ENCODE measurements at regions not wholly inside any gene's neighbourhood (a gene's known extent, or its start where the extent isn't known, plus 50 kb on each side); places are given as distances from the start of the nearest gene placed in this dataset.

- no peaks in the 10 kb centered on the region for H3K36me3 Mint-ChIP-seq (ENCODE audit: low read depth)
- no peak for DNase-seq (ENCODE audit: low spot score)
- H3K9me3 Mint-ChIP-seq, result no peaks in the 10 kb centered on the region
- H3K4me3 Mint-ChIP-seq (ENCODE audit: low read depth), result no peak overlapping the region
- no peak overlapping the region for H3K27ac Mint-ChIP-seq
- no peaks in the 10 kb centered on the region for H3K27me3 Mint-ChIP-seq (ENCODE audit: low read depth)
- intact Hi-C loops (cut with micrococcal nuclease), result no loop called here
- no peaks in the 10 kb centered on the region for H3K4me1 Mint-ChIP-seq (ENCODE audit: low read depth)
These were observed 56.4 kb downstream of the MYCN start for GRCh38 chr2:15996536-15997423.

Data from activated T-helper 2 cell treated with anti-CD3 and anti-CD28 coated beads, Interferon-gamma antibody, Interleukin-2, Interleukin-4, amounts not matched to agents 10 μg/mL and 5 μg/mL and 100 μg/mL, durations not matched to agents 14 hours and 24 hours and 36 hours (primary cell).